ENCODE measurements at regions not wholly inside any gene's neighbourhood (a gene's known extent, or its start where the extent isn't known, plus 50 kb on each side); places are given as distances from the start of the nearest gene placed in this dataset.
"Not testable (repeated sequence)": the region's sequence is repeated elsewhere in the genome, so short reads cannot be mapped to it uniquely, and the experiment has no call there.

- no peak overlapping the region for H3K4me3 ChIP-seq (ENCODE audit: low read depth in 1 of 2, low read length in 2 of 2)
Observed at GRCh38 chr6:80522576-80522975, 416.1 kb downstream of the BCKDHB start.

GRCh38 chr6:80519811-80520594, 413.5 kb downstream of the BCKDHB start:
- no peaks in the 10 kb centered on the region for H3K36me3 ChIP-seq (ENCODE audit: control insufficient read depth in 1 of 2, insufficient read depth in 2 of 2, low read length in 2 of 2)
- peaks cover 0 to 20% of the 10 kb centered on the region in 2 donors for H3K4me1 ChIP-seq (ENCODE audit: control insufficient read depth in 1 of 2, insufficient read depth in 2 of 2, low read length in 2 of 2)
- H3K9me3 ChIP-seq (ENCODE audit: control insufficient read depth in 1 of 2, low read length in 2 of 2) = no peaks in the 10 kb centered on the region
- H3K27me3 ChIP-seq (ENCODE audit: low read depth, low read length) = no peaks in the 10 kb centered on the region
- no peak overlapping the region for H3K4me3 ChIP-seq (ENCODE audit: low read depth in 1 of 2, low read length in 2 of 2)
- H3K27ac ChIP-seq (ENCODE audit: low read length) = no peak overlapping the region

More at GRCh38 chr6:80522576-80522975, 416.1 kb downstream of the BCKDHB start:
- Histone ChIP-seq H3K27me3 (ENCODE audit: low read depth, low read length) (no peaks in the 10 kb centered on the region), H3K27ac (ENCODE audit: low read length) (no peak overlapping the region), H3K4me1 (ENCODE audit: control insufficient read depth in 1 of 2, insufficient read depth in 2 of 2, low read length in 2 of 2) (peaks cover 0 to 20% of the 10 kb centered on the region in 2 donors), H3K9me3 (ENCODE audit: control insufficient read depth in 1 of 2, low read length in 2 of 2) (no peaks in the 10 kb centered on the region), H3K36me3 (ENCODE audit: control insufficient read depth in 1 of 2, insufficient read depth in 2 of 2, low read length in 2 of 2) (no peaks in the 10 kb centered on the region)

GRCh38 chr6:80517525-80517924, 411.1 kb downstream of the BCKDHB start:
- Histone ChIP-seq H3K27me3 (ENCODE audit: low read depth, low read length) (no peaks in the 10 kb centered on the region), H3K4me1 (ENCODE audit: control insufficient read depth in 1 of 2, insufficient read depth in 2 of 2, low read length in 2 of 2) (peaks cover 0 to 10% of the 10 kb centered on the region in 2 donors), H3K27ac (ENCODE audit: low read length) (no peak overlapping the region), H3K36me3 (ENCODE audit: control insufficient read depth in 1 of 2, insufficient read depth in 2 of 2, low read length in 2 of 2) (no peaks in the 10 kb centered on the region), H3K4me3 (ENCODE audit: low read depth in 1 of 2, low read length in 2 of 2) (no peak overlapping the region), H3K9me3 (ENCODE audit: control insufficient read depth in 1 of 2, low read length in 2 of 2) (no peaks in the 10 kb centered on the region)

- not testable (repeated sequence) for H3K4me1 ChIP-seq (ENCODE audit: control insufficient read depth in 1 of 2, insufficient read depth in 2 of 2, low read length in 2 of 2); H3K4me3 ChIP-seq (ENCODE audit: low read depth in 1 of 2, low read length in 2 of 2); H3K27me3 ChIP-seq (ENCODE audit: low read depth, low read length); H3K9me3 ChIP-seq (ENCODE audit: control insufficient read depth in 1 of 2, low read length in 2 of 2); H3K36me3 ChIP-seq (ENCODE audit: control insufficient read depth in 1 of 2, insufficient read depth in 2 of 2, low read length in 2 of 2); H3K27ac ChIP-seq (ENCODE audit: low read length)
Observed at GRCh38 chr6:80510521-80510920, 404.1 kb downstream of the BCKDHB start.

- H3K9me3 ChIP-seq (ENCODE audit: control insufficient read depth in 1 of 2, low read length in 2 of 2) = no peaks in the 10 kb centered on the region
- H3K27me3 ChIP-seq (ENCODE audit: low read depth, low read length) = no peaks in the 10 kb centered on the region
- H3K4me1 ChIP-seq (ENCODE audit: control insufficient read depth in 1 of 2, insufficient read depth in 2 of 2, low read length in 2 of 2) = no peaks in the 10 kb centered on the region
- H3K36me3 ChIP-seq (ENCODE audit: control insufficient read depth in 1 of 2, insufficient read depth in 2 of 2, low read length in 2 of 2) = no peaks in the 10 kb centered on the region
- no peak overlapping the region for H3K27ac ChIP-seq (ENCODE audit: low read length)
- H3K4me3 ChIP-seq (ENCODE audit: low read depth in 1 of 2, low read length in 2 of 2) = no peak overlapping the region
Observed at GRCh38 chr6:80508885-80509630, 402.6 kb downstream of the BCKDHB start.

GRCh38 chr6:80504882-80505281, 398.4 kb downstream of the BCKDHB start:
- H3K4me3 ChIP-seq (ENCODE audit: low read depth in 1 of 2, low read length in 2 of 2) = no peak overlapping the region
- no peaks in the 10 kb centered on the region for H3K27me3 ChIP-seq (ENCODE audit: low read depth, low read length)
- no peaks in the 10 kb centered on the region for H3K9me3 ChIP-seq (ENCODE audit: control insufficient read depth in 1 of 2, low read length in 2 of 2)
- H3K27ac ChIP-seq (ENCODE audit: low read length) = no peak overlapping the region
- H3K36me3 ChIP-seq (ENCODE audit: control insufficient read depth in 1 of 2, insufficient read depth in 2 of 2, low read length in 2 of 2) = no peaks in the 10 kb centered on the region
- no peaks in the 10 kb centered on the region for H3K4me1 ChIP-seq (ENCODE audit: control insufficient read depth in 1 of 2, insufficient read depth in 2 of 2, low read length in 2 of 2)

GRCh38 chr6:80503660-80504059, 397.2 kb downstream of the BCKDHB start:
- no peak overlapping the region for H3K27ac ChIP-seq (ENCODE audit: low read length)
- H3K4me3 ChIP-seq (ENCODE audit: low read depth in 1 of 2, low read length in 2 of 2) = no peak overlapping the region
- no peaks in the 10 kb centered on the region for H3K9me3 ChIP-seq (ENCODE audit: control insufficient read depth in 1 of 2, low read length in 2 of 2)
- no peaks in the 10 kb centered on the region for H3K27me3 ChIP-seq (ENCODE audit: low read depth, low read length)
- H3K4me1 ChIP-seq (ENCODE audit: control insufficient read depth in 1 of 2, insufficient read depth in 2 of 2, low read length in 2 of 2) = no peaks in the 10 kb centered on the region
- no peaks in the 10 kb centered on the region for H3K36me3 ChIP-seq (ENCODE audit: control insufficient read depth in 1 of 2, insufficient read depth in 2 of 2, low read length in 2 of 2)

- Histone ChIP-seq H3K27ac (ENCODE audit: low read length) (no peak overlapping the region), H3K36me3 (ENCODE audit: control insufficient read depth in 1 of 2, insufficient read depth in 2 of 2, low read length in 2 of 2) (no peaks in the 10 kb centered on the region), H3K4me1 (ENCODE audit: control insufficient read depth in 1 of 2, insufficient read depth in 2 of 2, low read length in 2 of 2) (no peaks in the 10 kb centered on the region), H3K4me3 (ENCODE audit: low read depth in 1 of 2, low read length in 2 of 2) (no peak overlapping the region), H3K9me3 (ENCODE audit: control insufficient read depth in 1 of 2, low read length in 2 of 2) (no peaks in the 10 kb centered on the region), H3K27me3 (ENCODE audit: low read depth, low read length) (no peaks in the 10 kb centered on the region)
Observed at GRCh38 chr6:80502871-80503270, 396.4 kb downstream of the BCKDHB start.

GRCh38 chr6:80501636-80502035, 395.2 kb downstream of the BCKDHB start:
- Histone ChIP-seq H3K27me3 (ENCODE audit: low read depth, low read length) (no peaks in the 10 kb centered on the region), H3K4me3 (ENCODE audit: low read depth in 1 of 2, low read length in 2 of 2) (no peak overlapping the region), H3K36me3 (ENCODE audit: control insufficient read depth in 1 of 2, insufficient read depth in 2 of 2, low read length in 2 of 2) (no peaks in the 10 kb centered on the region), H3K4me1 (ENCODE audit: control insufficient read depth in 1 of 2, insufficient read depth in 2 of 2, low read length in 2 of 2) (no peaks in the 10 kb centered on the region), H3K9me3 (ENCODE audit: control insufficient read depth in 1 of 2, low read length in 2 of 2) (no peaks in the 10 kb centered on the region), H3K27ac (ENCODE audit: low read length) (no peak overlapping the region)

- not testable (repeated sequence) for H3K4me3 ChIP-seq (ENCODE audit: low read depth in 1 of 2, low read length in 2 of 2); H3K4me1 ChIP-seq (ENCODE audit: control insufficient read depth in 1 of 2, insufficient read depth in 2 of 2, low read length in 2 of 2); H3K9me3 ChIP-seq (ENCODE audit: control insufficient read depth in 1 of 2, low read length in 2 of 2); H3K27ac ChIP-seq (ENCODE audit: low read length); H3K36me3 ChIP-seq (ENCODE audit: control insufficient read depth in 1 of 2, insufficient read depth in 2 of 2, low read length in 2 of 2); H3K27me3 ChIP-seq (ENCODE audit: low read depth, low read length)
Observed at GRCh38 chr6:80497696-80498486, 391.4 kb downstream of the BCKDHB start.

GRCh38 chr6:80489911-80490635, 383.6 kb downstream of the BCKDHB start:
- Histone ChIP-seq H3K36me3 (ENCODE audit: control insufficient read depth in 1 of 2, insufficient read depth in 2 of 2, low read length in 2 of 2) (no peaks in the 10 kb centered on the region), H3K27ac (ENCODE audit: low read length) (no peak overlapping the region), H3K27me3 (ENCODE audit: low read depth, low read length) (no peaks in the 10 kb centered on the region), H3K9me3 (ENCODE audit: control insufficient read depth in 1 of 2, low read length in 2 of 2) (no peaks in the 10 kb centered on the region), H3K4me1 (ENCODE audit: control insufficient read depth in 1 of 2, insufficient read depth in 2 of 2, low read length in 2 of 2) (no peaks in the 10 kb centered on the region), H3K4me3 (ENCODE audit: low read depth in 1 of 2, low read length in 2 of 2) (no peak overlapping the region)

Data from muscle layer of duodenum (tissue), 2 donors.